Cardiac muscle cell (in vitro differentiated cells and primary cell): ENCODE measurements at regions not wholly inside any gene's neighbourhood (a gene's known extent, or its start where the extent isn't known, plus 50 kb on each side); places are given as distances from the start of the nearest gene placed in this dataset.
"Not testable (repeated sequence)": the region's sequence is repeated elsewhere in the genome, so short reads cannot be mapped to it uniquely, and the experiment has no call there.

Experiments used
- DNase-seq, 2 donors: peaks; one replicate each; pipeline versions ENCODE4 v3.0.0 to v3.0.0-alpha.2; 2010 to 2017; ENCODE audit warnings: low read depth in 1 of 2, low spot score in 1 of 2
- H3K27ac ChIP-seq: fragments of 200-600 bp; sonication (generic); 2 replicates; pipeline ENCODE4 v1.5.1; 2016
- H3K27me3 ChIP-seq: fragments of 200-600 bp; sonication (generic); 2 replicates; pipeline ENCODE4 v1.6.0; 2016; ENCODE audit warnings: control low read depth
- H3K36me3 ChIP-seq: fragments of 200-600 bp; sonication (generic); 2 replicates; pipeline ENCODE4 v1.5.1; 2016; ENCODE audit warnings: control low read depth
- H3K4me1 ChIP-seq: fragments of 200-600 bp; sonication (generic); 2 replicates; pipeline ENCODE4 v1.8.1; 2017; ENCODE audit warnings: low read depth, mild to moderate bottlenecking, mixed run types
- H3K4me3 ChIP-seq: fragments of 200-600 bp; sonication (generic); 2 replicates; pipeline ENCODE4 v1.5.1; 2016; ENCODE audit warnings: mild to moderate bottlenecking
- H3K9me3 ChIP-seq: fragments of 200-600 bp; sonication (generic); 2 replicates; pipeline ENCODE4 v1.5.1; 2017; ENCODE audit warnings: low read depth, mild to moderate bottlenecking, control low read depth
- TF ChIP-seq, protein P1 (sequence below): IDR thresholded peaks from 2 replicates; pipeline ENCODE4 v1.5.1; 2012; ENCODE audit warnings: low read depth, mild to moderate bottlenecking, low read length

DNA sequence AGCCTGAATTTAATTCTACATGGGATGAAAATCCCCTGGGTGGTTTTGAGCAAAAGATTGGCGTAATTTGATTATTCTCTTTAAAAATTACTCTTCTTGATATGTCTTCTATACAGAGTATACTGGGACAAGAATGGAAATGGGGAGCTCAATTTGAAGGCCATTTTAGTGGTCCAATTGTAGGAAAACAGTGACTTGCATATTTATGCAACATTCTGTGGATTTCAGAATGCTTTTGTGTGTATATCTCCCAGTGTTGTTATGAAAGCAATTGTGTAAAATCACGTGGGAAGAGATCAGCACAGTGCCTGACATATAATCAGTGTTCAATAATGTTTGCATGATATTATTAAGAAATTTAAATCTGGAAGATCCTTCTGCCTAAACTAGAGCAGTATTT is 575.9 kb upstream of the PBX1 start:
- Histone ChIP-seq H3K9me3 (no peaks in the 10 kb centered on the region), H3K27ac (no peak overlapping the region), H3K36me3 (no peaks in the 10 kb centered on the region), H3K4me3 (no peak overlapping the region), H3K27me3 (no peaks in the 10 kb centered on the region), H3K4me1 (no peaks in the 10 kb centered on the region)
- DNase-seq = no peak
- TF ChIP-seq, protein P1, sequence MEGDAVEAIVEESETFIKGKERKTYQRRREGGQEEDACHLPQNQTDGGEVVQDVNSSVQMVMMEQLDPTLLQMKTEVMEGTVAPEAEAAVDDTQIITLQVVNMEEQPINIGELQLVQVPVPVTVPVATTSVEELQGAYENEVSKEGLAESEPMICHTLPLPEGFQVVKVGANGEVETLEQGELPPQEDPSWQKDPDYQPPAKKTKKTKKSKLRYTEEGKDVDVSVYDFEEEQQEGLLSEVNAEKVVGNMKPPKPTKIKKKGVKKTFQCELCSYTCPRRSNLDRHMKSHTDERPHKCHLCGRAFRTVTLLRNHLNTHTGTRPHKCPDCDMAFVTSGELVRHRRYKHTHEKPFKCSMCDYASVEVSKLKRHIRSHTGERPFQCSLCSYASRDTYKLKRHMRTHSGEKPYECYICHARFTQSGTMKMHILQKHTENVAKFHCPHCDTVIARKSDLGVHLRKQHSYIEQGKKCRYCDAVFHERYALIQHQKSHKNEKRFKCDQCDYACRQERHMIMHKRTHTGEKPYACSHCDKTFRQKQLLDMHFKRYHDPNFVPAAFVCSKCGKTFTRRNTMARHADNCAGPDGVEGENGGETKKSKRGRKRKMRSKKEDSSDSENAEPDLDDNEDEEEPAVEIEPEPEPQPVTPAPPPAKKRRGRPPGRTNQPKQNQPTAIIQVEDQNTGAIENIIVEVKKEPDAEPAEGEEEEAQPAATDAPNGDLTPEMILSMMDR = no peak

DNA sequence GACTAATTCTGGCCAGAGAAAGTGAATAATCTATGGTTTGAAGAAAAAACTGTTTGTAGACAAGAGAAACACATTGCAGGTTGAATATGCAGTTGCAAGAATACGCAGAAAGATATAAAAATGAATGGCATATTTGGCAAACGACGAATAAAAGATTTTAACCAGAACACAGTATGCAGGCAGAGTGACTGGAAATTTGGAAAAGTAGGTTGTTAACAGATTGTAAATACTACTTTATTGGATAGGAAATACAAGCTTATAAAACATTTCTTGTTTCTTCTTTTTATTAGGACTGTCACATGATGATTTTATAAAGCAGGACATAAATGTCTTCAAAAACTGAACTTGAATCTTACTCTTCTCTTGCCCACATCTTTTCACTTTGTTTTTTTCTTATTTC is 573.3 kb upstream of the PBX1 start:
- Histone ChIP-seq H3K27ac (no peak overlapping the region), H3K4me1 (no peaks in the 10 kb centered on the region), H3K27me3 (no peaks in the 10 kb centered on the region), H3K9me3 (no peaks in the 10 kb centered on the region), H3K36me3 (no peaks in the 10 kb centered on the region), H3K4me3 (no peak overlapping the region)
- TF ChIP-seq, protein P1 = no peak
- no peak for DNase-seq

DNA sequence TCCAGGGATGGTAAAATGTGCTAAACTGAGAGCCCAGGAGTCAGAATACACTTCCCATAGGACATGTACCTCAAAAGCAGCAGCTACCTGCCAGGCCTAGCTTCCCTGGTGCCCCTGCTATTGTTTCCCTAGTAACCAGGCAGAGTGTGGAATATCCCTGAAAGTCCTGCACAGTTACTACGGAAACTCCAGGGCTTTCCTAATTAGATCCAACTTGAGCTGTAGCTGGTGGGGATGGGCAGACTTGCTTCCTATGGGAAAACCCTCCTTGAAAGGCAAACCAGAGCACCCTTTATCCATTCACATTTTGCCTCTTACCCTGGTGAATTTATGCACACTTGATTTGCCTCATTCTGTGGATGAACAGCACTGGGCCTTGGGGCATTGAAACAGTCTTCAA is 559.9 kb upstream of the PBX1 start:
- H3K4me3 ChIP-seq = no peak overlapping the region
- no peak for DNase-seq
- no peaks in the 10 kb centered on the region for H3K27me3 ChIP-seq
- no peaks in the 10 kb centered on the region for H3K36me3 ChIP-seq
- no peak overlapping the region for H3K27ac ChIP-seq
- no peaks in the 10 kb centered on the region for H3K9me3 ChIP-seq
- H3K4me1 ChIP-seq = no peaks in the 10 kb centered on the region
- TF ChIP-seq, protein P1 = no peak

DNA sequence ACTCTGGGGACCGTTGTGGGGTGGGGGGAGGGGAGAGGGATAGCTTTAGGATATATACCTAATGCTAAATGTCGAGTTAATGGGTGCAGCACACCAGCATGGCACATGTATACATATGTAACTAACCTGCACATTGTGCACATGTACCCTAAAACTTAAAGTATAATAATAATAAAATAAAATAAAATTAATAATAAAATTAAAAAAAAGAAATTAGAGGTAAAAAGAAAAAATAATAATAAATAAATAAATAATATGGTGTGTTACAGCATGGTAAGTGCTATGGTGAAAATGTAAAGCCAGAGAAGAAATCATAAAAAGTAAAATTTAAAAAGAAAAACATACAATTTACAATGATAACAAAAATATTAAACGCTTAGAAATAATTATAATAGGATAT is 552.8 kb upstream of the PBX1 start:
- not testable (repeated sequence) for H3K4me3 ChIP-seq, H3K9me3 ChIP-seq, DNase-seq, H3K27me3 ChIP-seq, H3K27ac ChIP-seq, H3K4me1 ChIP-seq, H3K36me3 ChIP-seq

DNA sequence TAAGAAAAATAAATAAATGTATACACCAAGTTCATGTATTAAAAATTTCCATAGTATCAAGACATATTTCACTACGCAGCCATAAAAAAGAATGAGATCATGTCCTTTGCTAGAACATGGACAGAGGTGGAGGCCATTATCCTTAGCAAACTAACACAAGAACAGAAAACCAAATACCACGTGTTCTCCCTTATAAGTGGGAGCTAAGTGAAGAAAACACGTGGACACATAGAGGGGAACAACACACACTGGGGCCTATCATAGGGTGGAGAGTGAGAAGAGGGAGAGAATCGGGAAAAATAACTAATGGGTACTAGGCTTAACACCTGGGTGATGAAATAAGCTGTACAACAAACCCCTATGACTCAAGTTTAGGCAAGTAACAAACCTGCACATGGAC is 552.4 kb upstream of the PBX1 start:
- DNase-seq = no peak
- no peak overlapping the region for H3K27ac ChIP-seq
- H3K4me3 ChIP-seq = no peak overlapping the region
- no peaks in the 10 kb centered on the region for H3K9me3 ChIP-seq
- TF ChIP-seq, protein P1 = no peak
- H3K36me3 ChIP-seq = no peaks in the 10 kb centered on the region
- H3K27me3 ChIP-seq = no peaks in the 10 kb centered on the region
- H3K4me1 ChIP-seq = no peaks in the 10 kb centered on the region

DNA sequence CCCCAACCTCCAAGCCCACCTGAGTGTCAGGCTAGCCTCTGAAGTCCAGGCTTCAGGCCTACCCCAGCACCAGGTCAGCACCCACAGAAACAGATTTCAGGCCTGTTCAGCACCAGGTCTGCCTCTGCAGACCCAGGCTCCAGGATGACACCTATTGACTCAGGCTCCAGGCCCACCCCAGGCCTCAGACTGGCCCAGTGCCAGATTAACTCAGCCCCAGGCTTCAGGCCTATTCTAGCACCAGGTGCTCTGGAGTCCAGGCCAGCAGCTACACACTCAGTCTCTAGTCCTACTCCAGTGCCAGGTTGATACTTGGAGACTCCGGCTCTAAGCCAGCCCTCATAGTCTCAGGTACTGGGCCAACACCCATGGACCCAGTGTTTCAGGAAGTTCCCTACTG is 541.7 kb upstream of the PBX1 start:
- H3K4me3 ChIP-seq = no peak overlapping the region
- TF ChIP-seq, protein P1 = no peak
- H3K4me1 ChIP-seq = no peaks in the 10 kb centered on the region
- H3K27me3 ChIP-seq = no peaks in the 10 kb centered on the region
- DNase-seq = no peak
- H3K27ac ChIP-seq = no peak overlapping the region
- no peaks in the 10 kb centered on the region for H3K9me3 ChIP-seq
- H3K36me3 ChIP-seq = no peaks in the 10 kb centered on the region
